OCI-LY3 (cell line): ENCODE measurements at regions not wholly inside any gene's neighbourhood (a gene's known extent, or its start where the extent isn't known, plus 50 kb on each side); places are given as distances from the start of the nearest gene placed in this dataset.

ENCODE experiments used
- H2AFZ ChIP-seq: fragments of 200-600, 300-600 bp; shearing (Covaris generic); 2 replicates; pipeline ENCODE4 v1.6.0; 2014; ENCODE audit warnings: antibody characterized with exemption, low read depth, low read length
- H3K27ac ChIP-seq: fragments of 200-600, 300-600 bp; sonication (generic); 2 replicates; pipeline ENCODE4 v1.5.1; 2014; ENCODE audit warnings: mild to moderate bottlenecking, low read length, moderate library complexity, mixed read lengths
- H3K27me3 ChIP-seq: fragments of 200-600, 300-600 bp; sonication (generic); 2 replicates; pipeline ENCODE4 v1.6.1; 2014; ENCODE audit warnings: low read depth, low read length, mixed read lengths
- H3K36me3 ChIP-seq: fragments of 200-600, 300-600 bp; sonication (generic); replicated peaks from 2 replicates; pipeline ENCODE3; 2014; ENCODE audit warnings: low read depth, low read length, mixed read lengths
- H3K4me1 ChIP-seq: fragments of 300-600, 200-600 bp; sonication (generic); 2 replicates; pipeline ENCODE4 v1.6.1; 2014; ENCODE audit warnings: low read length, mixed read lengths
- H3K4me2 ChIP-seq: fragments of 200-600, 300-600 bp; sonication (generic); 2 replicates; pipeline ENCODE4 v1.6.1; 2014; ENCODE audit warnings: low read length, mixed read lengths
- H3K4me3 ChIP-seq: fragments of 300-600, 200-600 bp; sonication (generic); 2 replicates; pipeline ENCODE4 v1.5.1; 2014; ENCODE audit warnings: antibody characterized with exemption, mild to moderate bottlenecking, low read length, moderate library complexity
- H3K79me2 ChIP-seq: fragments of 300-600, 200-600 bp; shearing (Covaris generic); 2 replicates; pipeline ENCODE4 v1.6.1; 2014; ENCODE audit warnings: mild to moderate bottlenecking, low read length, mixed read lengths
- H3K9ac ChIP-seq: fragments of 300-600, 200-600 bp; shearing (Covaris generic); 2 replicates; pipeline ENCODE4 v1.6.0; 2014; ENCODE audit warnings: mild to moderate bottlenecking, low read length, moderate library complexity
- H3K9me3 ChIP-seq: fragments of 200-600, 300-600 bp; shearing (Covaris generic); 2 replicates; pipeline ENCODE4 v1.6.1; 2014; ENCODE audit warnings: low read length, mixed read lengths; ENCODE audit not compliant: insufficient read depth
- H4K20me1 ChIP-seq: fragments of 200-600, 300-600 bp; sonication (generic); 2 replicates; pipeline ENCODE4 v1.6.1; 2016; ENCODE audit warnings: low read length, mixed read lengths; ENCODE audit not compliant: insufficient read depth
- EZH2phosphoT487 ChIP-seq: fragments of 200-600 bp; shearing (Covaris generic); IDR thresholded peaks from 2 replicates; pipeline ENCODE4 v1.6.1; 2018; ENCODE audit warnings: antibody characterized with exemption, mixed run types, low read depth
- TF ChIP-seq, protein P1 (sequence below): fragments of 200-600, 300-600 bp; sonication (generic); IDR thresholded peaks from 2 replicates; pipeline ENCODE4 v1.5.1; 2014; ENCODE audit warnings: antibody characterized with exemption, low read length, low read depth

DNA sequence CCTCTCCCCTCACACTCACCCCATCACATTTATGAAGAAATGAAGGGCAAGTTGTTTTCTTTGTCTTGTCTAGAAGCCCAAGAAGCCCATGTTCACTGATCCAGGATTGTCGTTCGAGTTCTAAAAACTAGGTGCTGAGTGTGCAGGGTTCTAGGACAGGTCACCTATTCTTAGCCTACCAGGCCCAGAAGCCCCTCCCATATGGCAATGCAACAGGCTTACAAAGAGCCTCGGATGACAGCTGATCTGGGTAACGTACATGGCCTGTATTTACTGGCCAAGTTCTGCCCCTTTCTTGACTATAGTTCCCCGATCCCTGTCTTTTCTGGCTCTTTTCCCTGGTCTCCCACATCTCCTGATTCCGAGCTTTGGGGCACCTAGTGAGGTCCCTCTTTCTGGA is 160.9 kb downstream of the FZD1 start:
- Histone ChIP-seq H3K27ac (no peak overlapping the region), H4K20me1 (no peaks in the 10 kb centered on the region), H3K4me2 (no peak overlapping the region), H3K9ac (no peak overlapping the region), H3K27me3 (no peaks in the 10 kb centered on the region), H3K9me3 (no peaks in the 10 kb centered on the region), H3K36me3 (no peaks in the 10 kb centered on the region), H3K79me2 (no peaks in the 10 kb centered on the region), H2AFZ (no peak overlapping the region), H3K4me3 (no peak overlapping the region), H3K4me1 (peaks cover 8% of the 10 kb centered on the region)
- TF ChIP-seq, protein P1, sequence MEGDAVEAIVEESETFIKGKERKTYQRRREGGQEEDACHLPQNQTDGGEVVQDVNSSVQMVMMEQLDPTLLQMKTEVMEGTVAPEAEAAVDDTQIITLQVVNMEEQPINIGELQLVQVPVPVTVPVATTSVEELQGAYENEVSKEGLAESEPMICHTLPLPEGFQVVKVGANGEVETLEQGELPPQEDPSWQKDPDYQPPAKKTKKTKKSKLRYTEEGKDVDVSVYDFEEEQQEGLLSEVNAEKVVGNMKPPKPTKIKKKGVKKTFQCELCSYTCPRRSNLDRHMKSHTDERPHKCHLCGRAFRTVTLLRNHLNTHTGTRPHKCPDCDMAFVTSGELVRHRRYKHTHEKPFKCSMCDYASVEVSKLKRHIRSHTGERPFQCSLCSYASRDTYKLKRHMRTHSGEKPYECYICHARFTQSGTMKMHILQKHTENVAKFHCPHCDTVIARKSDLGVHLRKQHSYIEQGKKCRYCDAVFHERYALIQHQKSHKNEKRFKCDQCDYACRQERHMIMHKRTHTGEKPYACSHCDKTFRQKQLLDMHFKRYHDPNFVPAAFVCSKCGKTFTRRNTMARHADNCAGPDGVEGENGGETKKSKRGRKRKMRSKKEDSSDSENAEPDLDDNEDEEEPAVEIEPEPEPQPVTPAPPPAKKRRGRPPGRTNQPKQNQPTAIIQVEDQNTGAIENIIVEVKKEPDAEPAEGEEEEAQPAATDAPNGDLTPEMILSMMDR: no peak
- TF ChIP-seq EZH2phosphoT487: no peak

DNA sequence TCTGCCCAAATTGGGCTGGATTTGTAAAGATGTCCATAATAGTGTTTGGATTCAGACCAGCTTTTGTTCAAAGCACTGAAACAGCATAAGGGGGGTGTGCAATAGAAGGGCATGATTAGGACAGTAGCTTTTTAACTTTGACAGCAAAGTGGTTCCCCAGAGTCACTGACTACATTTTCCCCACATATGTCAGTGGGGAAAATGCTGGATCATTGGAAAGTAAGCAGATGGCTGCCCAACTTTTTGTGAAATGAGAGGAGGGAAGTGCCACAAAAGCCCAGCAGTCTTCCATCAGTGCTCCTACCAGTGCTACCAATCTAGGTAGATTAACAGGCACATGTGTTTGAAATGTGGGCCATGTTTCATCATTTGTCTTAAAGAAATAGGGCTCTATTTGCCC is 162.8 kb downstream of the FZD1 start:
- no peaks in the 10 kb centered on the region for H4K20me1 ChIP-seq
- H3K27ac ChIP-seq: no peak overlapping the region
- no peaks in the 10 kb centered on the region for H3K79me2 ChIP-seq
- H3K27me3 ChIP-seq: no peaks in the 10 kb centered on the region
- no peaks in the 10 kb centered on the region for H3K36me3 ChIP-seq
- peaks cover 8% of the 10 kb centered on the region for H3K4me1 ChIP-seq
- no peak overlapping the region for H2AFZ ChIP-seq
- no peak overlapping the region for H3K9ac ChIP-seq
- no peaks in the 10 kb centered on the region for H3K9me3 ChIP-seq
- no peak overlapping the region for H3K4me3 ChIP-seq
- H3K4me2 ChIP-seq: no peak overlapping the region
- TF ChIP-seq EZH2phosphoT487: no peak
- TF ChIP-seq, protein P1: no peak

DNA sequence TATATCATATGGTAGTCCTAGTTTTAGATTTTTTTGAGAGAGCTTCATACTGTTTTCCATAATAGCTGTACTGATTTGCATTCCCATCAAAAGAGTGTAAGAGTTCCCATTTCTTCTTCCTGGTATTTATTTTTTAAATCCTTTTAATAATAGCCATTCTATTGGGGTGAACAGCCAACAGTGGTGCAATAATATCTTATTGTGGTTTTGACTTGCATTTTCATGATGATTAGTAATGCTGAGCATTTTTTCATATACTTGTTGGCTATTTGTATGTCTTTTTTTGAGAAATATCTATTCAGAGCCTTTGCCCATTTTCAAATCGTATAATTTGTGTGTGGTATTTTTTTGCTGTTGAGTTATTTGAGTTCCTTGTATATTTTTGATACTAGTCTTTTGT is 167.4 kb downstream of the FZD1 start:
- Histone ChIP-seq H3K36me3 (no peaks in the 10 kb centered on the region), H3K4me3 (no peak overlapping the region), H3K9ac (no peak overlapping the region), H3K4me2 (no peak overlapping the region), H3K4me1 (no peaks in the 10 kb centered on the region), H3K27me3 (no peaks in the 10 kb centered on the region), H2AFZ (no peak overlapping the region), H3K27ac (no peak overlapping the region), H3K9me3 (no peaks in the 10 kb centered on the region), H3K79me2 (no peaks in the 10 kb centered on the region), H4K20me1 (no peaks in the 10 kb centered on the region)
- TF ChIP-seq EZH2phosphoT487: no peak
- TF ChIP-seq, protein P1: no peak

DNA sequence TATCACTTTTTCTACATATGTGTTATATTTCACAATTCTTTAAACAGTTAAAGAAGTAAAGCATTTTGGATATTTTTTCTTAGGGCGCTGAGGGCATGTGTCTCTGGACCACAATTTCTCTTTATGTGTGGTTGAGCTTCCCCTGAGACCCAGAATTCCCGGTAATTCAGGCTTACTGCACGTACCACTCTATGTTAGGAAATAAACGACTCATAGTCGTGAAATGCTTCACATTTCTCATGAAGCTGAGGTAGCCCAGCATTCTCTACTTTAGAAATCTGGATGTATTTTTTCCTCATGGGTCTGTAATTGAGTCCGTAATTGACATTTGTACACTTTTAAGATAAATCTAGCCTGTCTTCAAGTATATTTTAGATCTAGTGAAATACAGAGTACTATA is 170.6 kb downstream of the FZD1 start:
- no peak overlapping the region for H3K4me3 ChIP-seq
- no peak for TF ChIP-seq EZH2phosphoT487
- TF ChIP-seq, protein P1: no peak
- H3K9me3 ChIP-seq: no peaks in the 10 kb centered on the region
- H3K27ac ChIP-seq: no peak overlapping the region
- no peak overlapping the region for H2AFZ ChIP-seq
- H3K4me1 ChIP-seq: no peaks in the 10 kb centered on the region
- no peaks in the 10 kb centered on the region for H3K27me3 ChIP-seq
- no peaks in the 10 kb centered on the region for H4K20me1 ChIP-seq
- H3K79me2 ChIP-seq: no peaks in the 10 kb centered on the region
- no peak overlapping the region for H3K9ac ChIP-seq
- no peaks in the 10 kb centered on the region for H3K36me3 ChIP-seq
- H3K4me2 ChIP-seq: no peak overlapping the region
